H9 (cell line): ENCODE measurements at regions not wholly inside any gene's neighbourhood (a gene's known extent, or its start where the extent isn't known, plus 50 kb on each side); places are given as distances from the start of the nearest gene placed in this dataset.

Source experiments
- DNase-seq: peaks from one replicate; pipeline ENCODE4 v3.0.0-alpha.2; 2017
- H2AFZ ChIP-seq: one replicate; pipeline ENCODE4 v1.6.1; 2013; ENCODE audit warnings: mild to moderate bottlenecking, low read length, control low read depth, moderate library complexity
- H2AK5ac ChIP-seq: 2 replicates; pipeline ENCODE4 v1.6.1; 2013; ENCODE audit warnings: low read length, control low read depth, mixed read lengths; ENCODE audit not compliant: insufficient read length
- H2BK120ac ChIP-seq: one replicate; pipeline ENCODE4 v1.6.1; 2013; ENCODE audit warnings: low read depth, mild to moderate bottlenecking, low read length, control low read depth, inconsistent platforms; ENCODE audit not compliant: poor library complexity, severe bottlenecking
- H2BK12ac ChIP-seq: 2 replicates; pipeline ENCODE4 v1.6.1; 2013; ENCODE audit warnings: low read length, control low read depth, mixed read lengths, low read depth; ENCODE audit not compliant: insufficient read length
- H2BK15ac ChIP-seq: 2 replicates; pipeline ENCODE4 v1.6.1; 2013; ENCODE audit warnings: low read depth, low read length, control low read depth
- H2BK20ac ChIP-seq: one replicate; pipeline ENCODE4 v1.6.1; 2013; ENCODE audit warnings: low read depth, mild to moderate bottlenecking, low read length, control low read depth, inconsistent platforms; ENCODE audit not compliant: poor library complexity, severe bottlenecking
- H2BK5ac ChIP-seq: 2 replicates; pipeline ENCODE4 v1.6.1; 2013; ENCODE audit warnings: low read length, control low read depth, mixed read lengths; ENCODE audit not compliant: insufficient read length
- H3K14ac ChIP-seq: 2 replicates; pipeline ENCODE4 v1.6.1; 2013; ENCODE audit warnings: low read length, control low read depth; ENCODE audit not compliant: insufficient read depth
- H3K18ac ChIP-seq: 2 replicates; pipeline ENCODE4 v1.6.1; 2013; ENCODE audit warnings: low read depth, mild to moderate bottlenecking, mixed read lengths, low read length, control low read depth; ENCODE audit not compliant: insufficient read length
- H3K23ac ChIP-seq: 2 replicates; pipeline ENCODE4 v1.6.1; 2013; ENCODE audit warnings: low read length, control low read depth, mixed read lengths, low read depth; ENCODE audit not compliant: insufficient read length
- H3K23me2 ChIP-seq: 2 replicates; pipeline ENCODE4 v1.6.1; 2013; ENCODE audit warnings: low read depth, mild to moderate bottlenecking, mixed read lengths, low read length, control low read depth; ENCODE audit not compliant: insufficient read length, poor library complexity, severe bottlenecking
- H3K27ac ChIP-seq: 2 replicates; pipeline ENCODE4 v1.5.1; 2013; ENCODE audit warnings: low read length, control low read depth, mixed read lengths, low read depth; ENCODE audit not compliant: insufficient read length
- H3K27me3 ChIP-seq: 2 replicates; pipeline ENCODE4 v1.6.1; 2013; ENCODE audit warnings: low read length, control low read depth, inconsistent platforms; ENCODE audit not compliant: insufficient read depth
- H3K4ac ChIP-seq: 2 replicates; pipeline ENCODE4 v1.6.1; 2013; ENCODE audit warnings: low read depth, mild to moderate bottlenecking, control low read depth, inconsistent platforms, low read length, moderate library complexity
- H3K4me1 ChIP-seq: 2 replicates; pipeline ENCODE4 v1.6.1; 2013; ENCODE audit warnings: low read length, control low read depth, inconsistent platforms; ENCODE audit not compliant: insufficient read depth
- H3K4me2 ChIP-seq: 2 replicates; pipeline ENCODE4 v1.6.1; 2013; ENCODE audit warnings: low read length, control low read depth, mixed read lengths; ENCODE audit not compliant: insufficient read length, insufficient read depth
- H3K56ac ChIP-seq: 2 replicates; pipeline ENCODE4 v1.6.1; 2013; ENCODE audit warnings: low read depth, mild to moderate bottlenecking, mixed read lengths, low read length, control low read depth; ENCODE audit not compliant: insufficient read length
- H3K79me1 ChIP-seq: 2 replicates; pipeline ENCODE4 v1.6.1; 2013; ENCODE audit warnings: low read depth, mild to moderate bottlenecking, moderate library complexity, low read length, control low read depth, inconsistent platforms; ENCODE audit not compliant: insufficient read depth, poor library complexity, severe bottlenecking
- H3K79me2 ChIP-seq: 2 replicates; pipeline ENCODE4 v1.6.1; 2013; ENCODE audit warnings: low read length, control low read depth, inconsistent platforms; ENCODE audit not compliant: insufficient read depth
- H3K9ac ChIP-seq: 2 replicates; pipeline ENCODE4 v1.6.1; 2013; ENCODE audit warnings: low read length, control low read depth, mixed read lengths; ENCODE audit not compliant: insufficient read length; ENCODE audit errors: extremely low read depth
- H3K9me3 ChIP-seq: one replicate; pipeline ENCODE4 v1.6.1; 2013; ENCODE audit warnings: low read depth, low read length, inconsistent platforms; ENCODE audit not compliant: control insufficient read depth
- H3T11ph ChIP-seq: one replicate; pipeline ENCODE4 v1.6.1; 2013; ENCODE audit warnings: mild to moderate bottlenecking, low read length, control low read depth, inconsistent platforms
- H4K20me1 ChIP-seq: one replicate; pipeline ENCODE4 v1.6.1; 2013; ENCODE audit not compliant: control insufficient read depth, insufficient read length, insufficient read depth
- H4K5ac ChIP-seq: 2 replicates; pipeline ENCODE4 v1.6.1; 2013; ENCODE audit warnings: low read depth, mild to moderate bottlenecking, mixed read lengths, low read length, control low read depth; ENCODE audit not compliant: insufficient read length
- H4K8ac ChIP-seq: replicated peaks from 2 replicates; pipeline ENCODE4 v1.6.1; 2013; ENCODE audit warnings: low read length, control low read depth, mixed read lengths, low read depth; ENCODE audit not compliant: insufficient read length
- H4K91ac ChIP-seq: 2 replicates; pipeline ENCODE4 v1.6.1; 2013; ENCODE audit warnings: low read depth, mild to moderate bottlenecking, moderate library complexity, mixed read lengths, low read length, control low read depth; ENCODE audit not compliant: insufficient read length
- H3K27ac Mint-ChIP-seq, 3 experiments: 2 replicates in 2 of 3; 3 replicates in 1 of 3; pipeline ENCODE4 v1.8.0; 2020 to 2021; ENCODE audit warnings: mixed read lengths in 3 of 3, mild to moderate bottlenecking in 1 of 3, moderate library complexity in 1 of 3
- H3K27me3 Mint-ChIP-seq: 2 replicates; pipeline ENCODE4 v1.8.0; 2021; ENCODE audit warnings: low read depth, mild to moderate bottlenecking, moderate library complexity, mixed read lengths
- H3K36me3 Mint-ChIP-seq, 3 experiments: 2 replicates in 2 of 3; 3 replicates in 1 of 3; pipeline ENCODE4 v1.8.0; 2020 to 2021; ENCODE audit warnings: low read depth in 3 of 3, mixed read lengths in 3 of 3; ENCODE audit not compliant: insufficient read depth in 1 of 3
- H3K4me1 Mint-ChIP-seq, 2 experiments: 2 replicates each; pipeline ENCODE4 v1.8.0; 2020; ENCODE audit warnings: mixed read lengths in 2 of 2
- H3K4me3 Mint-ChIP-seq, 2 experiments: 2 replicates in 1 of 2; 3 replicates in 1 of 2; pipeline ENCODE4 v1.8.0; 2020 to 2021; ENCODE audit warnings: mild to moderate bottlenecking in 2 of 2, mixed read lengths in 2 of 2, moderate library complexity in 1 of 2
- H3K9me3 Mint-ChIP-seq, 2 experiments: 2 replicates in 1 of 2; 3 replicates in 1 of 2; pipeline ENCODE4 v1.8.0; 2020; ENCODE audit warnings: mild to moderate bottlenecking in 2 of 2, mixed read lengths in 2 of 2, moderate library complexity in 1 of 2
- WGBS: extraction: QIAGEN DNeasy Blood & Tissue Kit; methylation state at CpG from one replicate; pipeline ENCODE4 v1.1.7; 2013; ENCODE audit warnings: missing lambda C conversion rate, low lambda C conversion rate, mixed read lengths; ENCODE audit not compliant: insufficient read length; ENCODE audit errors: extremely low coverage; 5-methylcytosine and 5-hydroxymethylcytosine counted together
- TF ChIP-seq, protein P1 (sequence below): fragments of 200-600 bp; sonication (generic); conservative IDR thresholded peaks from 3 replicates; pipeline ENCODE4 v1.8.0; 2021; ENCODE audit warnings: antibody characterized with exemption, mild to moderate bottlenecking

DNA sequence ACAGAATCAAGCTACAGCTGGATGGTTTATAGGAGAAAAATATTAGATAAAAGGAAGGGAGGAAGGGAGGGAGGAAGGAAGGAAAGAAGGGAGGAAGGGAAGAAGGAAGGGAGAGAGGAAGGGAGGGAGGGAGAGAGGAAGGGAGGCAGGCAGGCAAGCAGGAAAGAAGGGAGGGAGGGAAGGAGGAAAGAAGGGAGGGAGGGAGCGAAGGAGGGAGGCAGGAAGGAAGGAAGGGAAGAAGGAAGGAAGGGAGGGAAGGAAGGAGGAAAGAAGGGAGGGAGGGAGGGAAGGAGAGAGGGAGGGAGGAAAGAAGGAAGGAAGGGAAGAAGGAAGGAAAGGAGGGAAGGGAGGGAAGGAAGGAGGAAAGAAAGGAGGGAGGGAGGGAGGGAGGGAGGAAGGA, 77.9 kb upstream of the C1QTNF7 start:
- peaks cover 4% of the 10 kb centered on the region; the same call in 1 of the 2 replicates for H3K4me1 ChIP-seq

More for the DNA sequence above, 77.9 kb upstream of the C1QTNF7 start:
- H3K36me3 Mint-ChIP-seq, result no peaks in the 10 kb centered on the region; a peak in 1 of 7 replicates
- DNase-seq, result no peak
- no peak overlapping the region for H2BK120ac ChIP-seq
- H4K8ac ChIP-seq, result no peak overlapping the region
- H2BK20ac ChIP-seq, result no peak overlapping the region
- H3K18ac ChIP-seq, result no peak overlapping the region
- no peak overlapping the region for H3K56ac ChIP-seq
- no peak overlapping the region for H2BK5ac ChIP-seq
- no peak overlapping the region for H3K4me2 ChIP-seq
- H3K9ac ChIP-seq, result no peak overlapping the region
- H3K27me3 ChIP-seq, result no peaks in the 10 kb centered on the region
- H3K9me3 ChIP-seq, result no peaks in the 10 kb centered on the region
- no peaks in the 10 kb centered on the region for H4K20me1 ChIP-seq
- no peak overlapping the region for H3K23ac ChIP-seq
- H2BK12ac ChIP-seq, result no peak overlapping the region
- H3K79me2 ChIP-seq, result no peaks in the 10 kb centered on the region
- H3K14ac ChIP-seq, result no peak overlapping the region
- H3K4me1 Mint-ChIP-seq, result peaks cover 7 to 10% of the 10 kb centered on the region in 2 experiments
- H3K9me3 Mint-ChIP-seq, result no peaks in the 10 kb centered on the region
- no peak overlapping the region for H3T11ph ChIP-seq
- no peak overlapping the region for H3K4me3 Mint-ChIP-seq
- H3K27ac ChIP-seq, result no peak overlapping the region
- H3K23me2 ChIP-seq, result no peaks in the 10 kb centered on the region
- no peak overlapping the region for H2AK5ac ChIP-seq
- H2BK15ac ChIP-seq, result no peak overlapping the region
- no peak overlapping the region for H3K27ac Mint-ChIP-seq
- H3K79me1 ChIP-seq, result no peaks in the 10 kb centered on the region
- peaks cover 3% of the 10 kb centered on the region for H3K27me3 Mint-ChIP-seq
- TF ChIP-seq, protein P1, sequence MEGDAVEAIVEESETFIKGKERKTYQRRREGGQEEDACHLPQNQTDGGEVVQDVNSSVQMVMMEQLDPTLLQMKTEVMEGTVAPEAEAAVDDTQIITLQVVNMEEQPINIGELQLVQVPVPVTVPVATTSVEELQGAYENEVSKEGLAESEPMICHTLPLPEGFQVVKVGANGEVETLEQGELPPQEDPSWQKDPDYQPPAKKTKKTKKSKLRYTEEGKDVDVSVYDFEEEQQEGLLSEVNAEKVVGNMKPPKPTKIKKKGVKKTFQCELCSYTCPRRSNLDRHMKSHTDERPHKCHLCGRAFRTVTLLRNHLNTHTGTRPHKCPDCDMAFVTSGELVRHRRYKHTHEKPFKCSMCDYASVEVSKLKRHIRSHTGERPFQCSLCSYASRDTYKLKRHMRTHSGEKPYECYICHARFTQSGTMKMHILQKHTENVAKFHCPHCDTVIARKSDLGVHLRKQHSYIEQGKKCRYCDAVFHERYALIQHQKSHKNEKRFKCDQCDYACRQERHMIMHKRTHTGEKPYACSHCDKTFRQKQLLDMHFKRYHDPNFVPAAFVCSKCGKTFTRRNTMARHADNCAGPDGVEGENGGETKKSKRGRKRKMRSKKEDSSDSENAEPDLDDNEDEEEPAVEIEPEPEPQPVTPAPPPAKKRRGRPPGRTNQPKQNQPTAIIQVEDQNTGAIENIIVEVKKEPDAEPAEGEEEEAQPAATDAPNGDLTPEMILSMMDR, result no peak
- H4K91ac ChIP-seq, result no peak overlapping the region
- no peak overlapping the region for H3K4ac ChIP-seq
- no CpG with 5 or more reads among the region's 1 CpG for WGBS
- H2AFZ ChIP-seq, result no peak overlapping the region
- H4K5ac ChIP-seq, result no peak overlapping the region
